Endothelial cell of umbilical vein (primary cell): ENCODE measurements at regions not wholly inside any gene's neighbourhood (a gene's known extent, or its start where the extent isn't known, plus 50 kb on each side); places are given as distances from the start of the nearest gene placed in this dataset.

Experiments
- BruUV-seq: library from RNA; stranded (reverse); fragments of 400-500 nt; replicated peaks from 2 replicates; lab custom pipeline; 2021; lab: Mats Ljungman, UMichigan
- CTCF ChIA-PET: fragments of 300-600, 350-600 bp; sonication (Branson Sonifier 250); formaldehyde crosslinking; loops from one replicate; lab custom pipeline; 2021; ENCODE audit warnings: antibody characterized with exemption, inconsistent platforms; lab: Charles Lee
- POLR2A ChIA-PET: fragments of 300-600, 350-600 bp; sonication (Branson Sonifier 250); formaldehyde crosslinking; loops from one replicate; lab custom pipeline; 2021; ENCODE audit warnings: antibody characterized with exemption, inconsistent platforms; lab: Charles Lee
- DNase-seq: peaks from one replicate; pipeline ENCODE4 v3.0.0-alpha.2; 2011; ENCODE audit warnings: low read depth, low spot score
- FAIRE-seq: peaks from 2 replicates; lab custom pipeline; 2011; peaks lifted over from hg19 to GRCh38; lab: Jason Lieb, UNC
- H2AFZ ChIP-seq: 2 replicates; pipeline ENCODE4 v1.6.0; 2012; ENCODE audit warnings: low read depth, low read length, control low read depth, inconsistent platforms
- H3K27ac ChIP-seq: 2 replicates; pipeline ENCODE4 v1.5.1; 2011; ENCODE audit warnings: low read depth, mild to moderate bottlenecking, control low read depth, low read length, moderate library complexity; ENCODE audit not compliant: insufficient read depth
- H3K27me3 ChIP-seq, 2 experiments: 2 replicates each; pipeline versions ENCODE4 v1.6.0 to v1.6.1; 2011; ENCODE audit warnings: low read length in 2 of 2, mixed read lengths in 1 of 2; ENCODE audit not compliant: control insufficient read depth in 2 of 2, insufficient read depth in 2 of 2
- H3K36me3 ChIP-seq, 2 experiments: 2 replicates in 1 of 2; 3 replicates in 1 of 2; pipeline ENCODE4 v1.5.1; 2011; ENCODE audit warnings: low read length in 2 of 2, mild to moderate bottlenecking in 1 of 2, moderate library complexity in 1 of 2; ENCODE audit not compliant: control insufficient read depth in 2 of 2, insufficient read depth in 2 of 2; ENCODE audit errors: extremely low read depth in 1 of 2
- H3K4me1 ChIP-seq: 3 replicates; pipeline ENCODE4 v1.5.1; 2011; ENCODE audit warnings: mild to moderate bottlenecking, low read length; ENCODE audit not compliant: control insufficient read depth, insufficient read depth; ENCODE audit errors: extremely low read depth
- H3K4me2 ChIP-seq: 2 replicates; pipeline ENCODE4 v1.6.1; 2011; ENCODE audit warnings: low read length, control low read depth, mixed read lengths; ENCODE audit not compliant: insufficient read depth
- H3K4me3 ChIP-seq, 3 experiments: fragments of 200-600 bp in 1 of 3; sonication (generic), shearing (Covaris generic) in 1 of 3; replicated peaks in 1 of 3; 2 replicates each; pipeline ENCODE4 v1.5.1; 2011 to 2016; ENCODE audit warnings: control low read depth in 3 of 3, low read length in 3 of 3, mild to moderate bottlenecking in 2 of 3, inconsistent platforms in 1 of 3, low read depth in 1 of 3, moderate library complexity in 1 of 3; ENCODE audit not compliant: insufficient read depth in 1 of 3
- H3K79me2 ChIP-seq: 2 replicates; pipeline ENCODE4 v1.6.0; 2012; ENCODE audit warnings: low read length, inconsistent platforms; ENCODE audit not compliant: control insufficient read depth, insufficient read depth
- H3K9ac ChIP-seq: replicated peaks from 2 replicates; pipeline ENCODE3; 2011; ENCODE audit warnings: low read length, control low read depth; ENCODE audit not compliant: insufficient read depth; ENCODE audit errors: extremely low read depth
- H3K9me1 ChIP-seq: replicated peaks from 3 replicates; pipeline ENCODE4 v1.6.0; 2011; ENCODE audit warnings: mild to moderate bottlenecking, low read length; ENCODE audit not compliant: control insufficient read depth, insufficient read depth; ENCODE audit errors: extremely low read depth
- H3K9me3 ChIP-seq: replicated peaks from 2 replicates; pipeline ENCODE4 v1.5.1; 2012; ENCODE audit warnings: low read length, inconsistent platforms; ENCODE audit not compliant: control insufficient read depth, insufficient read depth
- H4K20me1 ChIP-seq: replicated peaks from 2 replicates; pipeline ENCODE3; 2011; ENCODE audit warnings: mild to moderate bottlenecking, low read length; ENCODE audit not compliant: control insufficient read depth, insufficient read depth; ENCODE audit errors: extremely low read depth
- CTCF ChIP-seq, 2 donors: IDR thresholded peaks; 1 replicate in 1 of 2; 2 replicates in 1 of 2; pipeline ENCODE4 v1.5.1; 2011; ENCODE audit warnings: low read length in 2 of 2, mild to moderate bottlenecking in 2 of 2, moderate library complexity in 2 of 2, control low read depth in 1 of 2, inconsistent platforms in 1 of 2, low read depth in 1 of 2; ENCODE audit not compliant: insufficient read depth in 1 of 2; ENCODE audit errors: extremely low read depth in 1 of 2
- EZH2 ChIP-seq: IDR thresholded peaks from 2 replicates; pipeline ENCODE4 v1.6.1; 2012; ENCODE audit warnings: borderline replicate concordance, low read depth, mild to moderate bottlenecking, moderate library complexity, low read length, inconsistent platforms; ENCODE audit not compliant: severe bottlenecking
- FOS ChIP-seq: IDR thresholded peaks from 2 replicates; pipeline ENCODE4 v1.6.1; 2011; ENCODE audit warnings: mild to moderate bottlenecking, low read length, moderate library complexity, borderline replicate concordance; ENCODE audit not compliant: insufficient read depth
- GATA2 ChIP-seq: IDR thresholded peaks from 2 replicates; pipeline ENCODE4 v1.7.0; 2011; ENCODE audit warnings: low read depth, mild to moderate bottlenecking, moderate library complexity, mixed read lengths, low read length; ENCODE audit not compliant: insufficient read length, insufficient read depth
- JUN ChIP-seq: IDR thresholded peaks from 2 replicates; pipeline ENCODE4 v1.6.1; 2011; ENCODE audit warnings: borderline replicate concordance, low read depth; ENCODE audit not compliant: insufficient read length, insufficient read depth
- MAX ChIP-seq: IDR thresholded peaks from 2 replicates; pipeline ENCODE4 v1.6.1; 2011; ENCODE audit not compliant: insufficient read depth, insufficient read length
- MYC ChIP-seq: IDR thresholded peaks from one replicate; pipeline ENCODE4 v1.6.1; 2011; ENCODE audit warnings: mild to moderate bottlenecking, low read depth, low read length
- POLR2A ChIP-seq: IDR thresholded peaks from 2 replicates; pipeline ENCODE4 v1.6.1; 2012; ENCODE audit warnings: low read depth, mild to moderate bottlenecking, control low read depth, low read length
- POLR2AphosphoS5 ChIP-seq: IDR thresholded peaks from 2 replicates; pipeline ENCODE4 v1.6.1; 2012; ENCODE audit warnings: low read depth, mild to moderate bottlenecking, control low read depth, low read length, moderate library complexity; ENCODE audit not compliant: insufficient read depth
- dilution Hi-C: fragments of 300-500 bp; cut with MboI; formaldehyde crosslinking; loops from one replicate; pipeline ENCODE4 v1.15.0; 2019; ENCODE audit warnings: low sequenced_read_pairs; ENCODE audit not compliant: extremely low pct_ligation_motif_present
- intact Hi-C: fragments of 100-400 bp; cut with micrococcal nuclease; formaldehyde crosslinking; loops from one replicate; pipeline ENCODE4 v1.10.0; 2022

GRCh38 chr4:98804403-98804802 is 124.5 kb downstream of the EIF4E start:
- no peaks in the 10 kb centered on the region for H3K36me3 ChIP-seq
- no peaks in the 10 kb centered on the region for H3K4me1 ChIP-seq
- H2AFZ ChIP-seq, result no peak overlapping the region
- intact Hi-C loops, result no loop called here
- no peak overlapping the region for H3K4me2 ChIP-seq
- no peak overlapping the region for H3K4me3 ChIP-seq
- FAIRE-seq, result no peak
- TF ChIP-seq EZH2 (no peak), GATA2 (no peak), FOS (no peak), POLR2A (no peak)
- no TSS peak for BruUV-seq
- no peaks in the 10 kb centered on the region for H4K20me1 ChIP-seq
- DNase-seq, result no peak
- no peaks in the 10 kb centered on the region for H3K9me1 ChIP-seq
- no peaks in the 10 kb centered on the region for H3K27me3 ChIP-seq
- no peak overlapping the region for H3K9ac ChIP-seq
- H3K9me3 ChIP-seq, result no peaks in the 10 kb centered on the region
- ChIA-PET POLR2A (no interaction called here), CTCF (no interaction called here)
- H3K79me2 ChIP-seq, result no peaks in the 10 kb centered on the region
- dilution Hi-C loops, result no loop called here
- no peak overlapping the region for H3K27ac ChIP-seq

GRCh38 chr4:98803251-98803650 is 125.7 kb downstream of the EIF4E start:
- dilution Hi-C loops (no loop called here), intact Hi-C loops (no loop called here)
- CTCF ChIA-PET, result interaction anchor here (0.8 to 1.2 kb wide), 2 partner anchors 30 to 287 kb away, joined by 3 read pairs; no protein-coding TSS in a partner anchor
- POLR2A ChIA-PET, result no interaction called here
- DNase-seq (no peak), FAIRE-seq (no peak)
- Histone ChIP-seq H2AFZ (no peak overlapping the region), H3K9me3 (no peaks in the 10 kb centered on the region), H3K79me2 (no peaks in the 10 kb centered on the region), H3K27me3 (no peaks in the 10 kb centered on the region), H3K9me1 (no peaks in the 10 kb centered on the region), H3K36me3 (no peaks in the 10 kb centered on the region), H3K27ac (no peak overlapping the region), H3K9ac (no peak overlapping the region), H3K4me1 (no peaks in the 10 kb centered on the region), H3K4me3 (no peak overlapping the region), H4K20me1 (no peaks in the 10 kb centered on the region), H3K4me2 (no peak overlapping the region)
- no TSS peak for BruUV-seq
- TF ChIP-seq FOS (no peak), MAX (no peak), CTCF (IDR thresholded peaks at IDR 0.05; ENCODE audit: extremely low read depth in 1 of 2, insufficient read depth in 1 of 2, low read depth in 1 of 2, low read length in 2 of 2) (no peak), POLR2A (no peak), JUN (no peak), EZH2 (no peak), POLR2AphosphoS5 (no peak), MYC (no peak), GATA2 (no peak)
